GM23338 (cell line): ENCODE measurements at regions not wholly inside any gene's neighbourhood (a gene's known extent, or its start where the extent isn't known, plus 50 kb on each side); places are given as distances from the start of the nearest gene placed in this dataset.

Experiments
- ATAC-seq: fragments of 200-7000 bp; cut with Tn5 transposase; 3 replicates; pipeline ENCODE4 v1.9.1; 2020
- DNase-seq: peaks from one replicate; pipeline ENCODE4 v3.0.0-alpha.2; 2015; ENCODE audit warnings: low spot score
- H2AFZ ChIP-seq: fragments of 200-600 bp; sonication (generic); 2 replicates; pipeline ENCODE4 v1.8.0; 2016; ENCODE audit warnings: antibody characterized with exemption, mild to moderate bottlenecking, moderate library complexity
- H3F3A ChIP-seq: fragments of 200-600 bp; sonication (generic); replicated peaks from 2 replicates; pipeline ENCODE4 v1.8.0; 2017; ENCODE audit warnings: antibody characterized with exemption, mixed run types, low read depth
- H3K27ac ChIP-seq: fragments of 200-600 bp; sonication (generic); 2 replicates; pipeline ENCODE4 v1.6.1; 2016; ENCODE audit warnings: low read depth
- H3K27me3 ChIP-seq: fragments of 200-600 bp; sonication (generic); 2 replicates; pipeline ENCODE4 v1.8.0; 2016; ENCODE audit warnings: mild to moderate bottlenecking, mixed run types, moderate library complexity; ENCODE audit not compliant: insufficient read depth
- H3K36me3 ChIP-seq: fragments of 200-600 bp; sonication (generic); 2 replicates; pipeline ENCODE4 v1.8.0; 2016; ENCODE audit warnings: mild to moderate bottlenecking; ENCODE audit not compliant: insufficient read depth
- H3K4me1 ChIP-seq: fragments of 200-600 bp; sonication (generic); 2 replicates; pipeline ENCODE4 v1.8.0; 2016; ENCODE audit warnings: mild to moderate bottlenecking, moderate library complexity; ENCODE audit not compliant: insufficient read depth
- H3K4me2 ChIP-seq: fragments of 200-600 bp; sonication (generic); 2 replicates; pipeline ENCODE4 v1.7.1; 2017; ENCODE audit warnings: mixed run types
- H3K4me3 ChIP-seq: fragments of 200-600 bp; sonication (generic); 2 replicates; pipeline ENCODE4 v1.6.1; 2016; ENCODE audit warnings: mixed run types
- H3K79me2 ChIP-seq: fragments of 200-600 bp; sonication (generic); replicated peaks from 2 replicates; pipeline ENCODE4 v1.8.0; 2017; ENCODE audit warnings: mild to moderate bottlenecking; ENCODE audit not compliant: insufficient read depth
- H3K9me2 ChIP-seq: fragments of 200-600 bp; sonication (generic); 2 replicates; pipeline ENCODE4 v1.8.0; 2017; ENCODE audit not compliant: insufficient read depth
- H4K20me1 ChIP-seq: fragments of 200-600 bp; sonication (generic); replicated peaks from 2 replicates; pipeline ENCODE4 v1.8.0; 2017; ENCODE audit warnings: mild to moderate bottlenecking; ENCODE audit not compliant: insufficient read depth
- H3K27ac Mint-ChIP-seq: 2 replicates; pipeline ENCODE4 v1.8.0; 2020; ENCODE audit warnings: inconsistent platforms, mild to moderate bottlenecking, moderate library complexity, mixed read lengths
- H3K27me3 Mint-ChIP-seq: 3 replicates; pipeline ENCODE4 v1.8.0; 2022; ENCODE audit warnings: low read depth, mild to moderate bottlenecking, moderate library complexity, mixed read lengths, inconsistent platforms; ENCODE audit not compliant: insufficient read depth, poor library complexity
- H3K36me3 Mint-ChIP-seq: 3 replicates; pipeline ENCODE4 v1.8.0; 2021; ENCODE audit warnings: low read depth, mild to moderate bottlenecking, inconsistent platforms, moderate library complexity, mixed read lengths
- H3K4me1 Mint-ChIP-seq: 3 replicates; pipeline ENCODE4 v1.8.0; 2020; ENCODE audit warnings: mild to moderate bottlenecking, inconsistent platforms, mixed read lengths
- H3K4me3 Mint-ChIP-seq: 3 replicates; pipeline ENCODE4 v1.8.0; 2021; ENCODE audit warnings: moderate library complexity, mild to moderate bottlenecking, inconsistent platforms, mixed read lengths
- H3K9me3 Mint-ChIP-seq: 3 replicates; pipeline ENCODE4 v1.8.0; 2020; ENCODE audit warnings: moderate library complexity, mild to moderate bottlenecking, inconsistent platforms, mixed read lengths
- CREB1 ChIP-seq: fragments of 250-450 bp; sonication (Bioruptor Pico); IDR thresholded peaks from 2 replicates; pipeline ENCODE4 v1.5.0; 2020; ENCODE audit warnings: low read depth, mild to moderate bottlenecking, moderate library complexity
- EZH2phosphoT487 ChIP-seq: fragments of 200-600 bp; sonication (generic); IDR thresholded peaks from one replicate; pipeline ENCODE4 v1.8.1; 2018; ENCODE audit warnings: antibody characterized with exemption; ENCODE audit not compliant: unreplicated experiment
- POLR2AphosphoS5 ChIP-seq: IDR thresholded peaks from 2 replicates; pipeline ENCODE4 v1.6.1; 2016; ENCODE audit warnings: antibody characterized with exemption, low read depth
- ZNF331 ChIP-seq: fragments of 250-450 bp; sonication (Bioruptor Pico); IDR thresholded peaks from 2 replicates; pipeline ENCODE4 v1.5.0; 2020; ENCODE audit warnings: low read depth, mild to moderate bottlenecking, moderate library complexity
- TF ChIP-seq, protein P1 (sequence below): IDR thresholded peaks from one replicate; pipeline ENCODE4 v1.6.1; 2018; ENCODE audit warnings: antibody characterized with exemption; ENCODE audit not compliant: unreplicated experiment
- TF ChIP-seq, protein P2 (sequence below), 2 experiments: fragments of 200-600 bp in 1 of 2; sonication (generic) in 1 of 2; conservative IDR thresholded peaks; 2 replicates each; pipeline versions ENCODE4 v1.5.1 to v1.6.1; 2016 to 2017; ENCODE audit warnings: antibody characterized with exemption in 2 of 2, low read depth in 2 of 2, mild to moderate bottlenecking in 2 of 2, moderate library complexity in 1 of 2

DNA sequence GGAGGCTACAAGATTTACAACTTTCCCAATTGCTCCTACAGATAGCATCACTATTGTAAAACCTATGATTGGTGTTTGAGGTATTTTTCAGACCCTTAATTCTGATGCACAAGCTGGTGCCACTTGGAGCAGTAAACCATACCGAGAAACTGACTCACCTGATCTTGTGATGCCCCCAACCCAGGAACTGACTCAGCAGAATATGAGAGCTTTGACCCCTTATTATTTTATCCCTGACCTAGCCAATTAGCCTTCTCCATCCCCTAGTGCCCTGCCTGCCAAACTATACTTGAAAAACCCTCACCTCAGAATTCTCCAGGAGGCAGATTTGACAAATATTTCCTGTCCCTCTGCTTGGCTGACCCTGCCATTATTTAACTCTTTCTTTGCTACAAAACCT is 585.9 kb upstream of the GHITM start (continued):
- TF ChIP-seq, protein P1, sequence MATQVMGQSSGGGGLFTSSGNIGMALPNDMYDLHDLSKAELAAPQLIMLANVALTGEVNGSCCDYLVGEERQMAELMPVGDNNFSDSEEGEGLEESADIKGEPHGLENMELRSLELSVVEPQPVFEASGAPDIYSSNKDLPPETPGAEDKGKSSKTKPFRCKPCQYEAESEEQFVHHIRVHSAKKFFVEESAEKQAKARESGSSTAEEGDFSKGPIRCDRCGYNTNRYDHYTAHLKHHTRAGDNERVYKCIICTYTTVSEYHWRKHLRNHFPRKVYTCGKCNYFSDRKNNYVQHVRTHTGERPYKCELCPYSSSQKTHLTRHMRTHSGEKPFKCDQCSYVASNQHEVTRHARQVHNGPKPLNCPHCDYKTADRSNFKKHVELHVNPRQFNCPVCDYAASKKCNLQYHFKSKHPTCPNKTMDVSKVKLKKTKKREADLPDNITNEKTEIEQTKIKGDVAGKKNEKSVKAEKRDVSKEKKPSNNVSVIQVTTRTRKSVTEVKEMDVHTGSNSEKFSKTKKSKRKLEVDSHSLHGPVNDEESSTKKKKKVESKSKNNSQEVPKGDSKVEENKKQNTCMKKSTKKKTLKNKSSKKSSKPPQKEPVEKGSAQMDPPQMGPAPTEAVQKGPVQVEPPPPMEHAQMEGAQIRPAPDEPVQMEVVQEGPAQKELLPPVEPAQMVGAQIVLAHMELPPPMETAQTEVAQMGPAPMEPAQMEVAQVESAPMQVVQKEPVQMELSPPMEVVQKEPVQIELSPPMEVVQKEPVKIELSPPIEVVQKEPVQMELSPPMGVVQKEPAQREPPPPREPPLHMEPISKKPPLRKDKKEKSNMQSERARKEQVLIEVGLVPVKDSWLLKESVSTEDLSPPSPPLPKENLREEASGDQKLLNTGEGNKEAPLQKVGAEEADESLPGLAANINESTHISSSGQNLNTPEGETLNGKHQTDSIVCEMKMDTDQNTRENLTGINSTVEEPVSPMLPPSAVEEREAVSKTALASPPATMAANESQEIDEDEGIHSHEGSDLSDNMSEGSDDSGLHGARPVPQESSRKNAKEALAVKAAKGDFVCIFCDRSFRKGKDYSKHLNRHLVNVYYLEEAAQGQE, result no peak
- no peak for TF ChIP-seq CREB1 (CRISPR knock-in tag)

DNA sequence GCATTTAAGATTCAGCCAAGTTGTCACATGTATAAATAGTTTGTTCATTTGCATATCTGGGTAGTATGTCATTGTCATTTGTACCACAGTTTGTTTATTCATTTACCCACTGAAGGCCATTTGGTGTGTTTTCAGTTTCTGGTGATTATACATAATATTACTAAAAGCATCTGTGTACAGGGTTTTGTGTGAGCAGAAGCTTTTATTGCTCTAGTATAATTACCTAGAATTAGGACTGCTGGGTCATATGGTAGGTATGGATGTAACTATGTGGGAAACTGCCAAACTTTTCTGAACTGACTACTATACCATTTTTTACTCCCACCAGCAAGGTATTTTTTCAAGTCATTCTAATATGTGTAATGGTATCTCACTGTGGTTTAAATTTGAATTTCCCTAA is 584.0 kb upstream of the GHITM start:
- H3K4me3 Mint-ChIP-seq, result no peak overlapping the region
- H4K20me1 ChIP-seq, result no peaks in the 10 kb centered on the region
- H3K9me3 Mint-ChIP-seq, result peaks cover 2% of the 10 kb centered on the region; the same call in 2 of the 3 replicates
- no peaks in the 10 kb centered on the region for H3K36me3 ChIP-seq
- no peaks in the 10 kb centered on the region for H3K79me2 ChIP-seq
- peaks cover 3% of the 10 kb centered on the region for H3K27me3 Mint-ChIP-seq
- H3K4me1 Mint-ChIP-seq, result no peaks in the 10 kb centered on the region
- TF ChIP-seq EZH2phosphoT487, result no peak
- TF ChIP-seq POLR2AphosphoS5, result no peak
- TF ChIP-seq, protein P1, result no peak
- no peak overlapping the region for H3K27ac Mint-ChIP-seq
- no peak overlapping the region for H2AFZ ChIP-seq
- no peak for ATAC-seq
- H3F3A ChIP-seq, result no peaks in the 10 kb centered on the region
- peaks cover 3% of the 10 kb centered on the region; the same call in 1 of the 3 replicates for H3K36me3 Mint-ChIP-seq
- no peak overlapping the region for H3K27ac ChIP-seq
- no peak overlapping the region for H3K4me3 ChIP-seq
- H3K27me3 ChIP-seq, result no peaks in the 10 kb centered on the region
- H3K9me2 ChIP-seq, result peaks cover 4% of the 10 kb centered on the region; the same call in 1 of the 2 replicates
- DNase-seq, result no peak
- no peaks in the 10 kb centered on the region for H3K4me1 ChIP-seq
- no peak overlapping the region for H3K4me2 ChIP-seq

DNA sequence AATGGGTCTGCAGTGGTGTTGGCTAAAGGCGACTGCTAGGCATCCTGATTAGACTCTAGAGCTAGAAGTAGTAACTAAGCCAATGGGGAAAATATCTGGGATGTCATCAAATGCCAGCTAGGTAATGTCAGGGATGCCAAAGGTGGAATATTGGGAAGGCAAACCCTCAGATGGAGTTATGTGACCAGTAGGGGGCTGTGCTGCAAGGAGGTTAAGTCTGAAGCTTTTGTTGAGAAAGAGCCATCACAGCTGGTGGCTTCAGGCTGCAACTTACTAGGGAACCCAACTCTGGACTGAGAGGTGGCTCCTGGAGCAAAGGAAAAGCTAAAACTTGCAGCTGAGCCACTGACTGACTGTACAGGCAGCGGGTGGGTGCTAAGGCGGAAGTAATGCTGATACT is 576.9 kb upstream of the GHITM start:
- H3K27me3 Mint-ChIP-seq, result no peaks in the 10 kb centered on the region
- Histone ChIP-seq H3F3A (no peaks in the 10 kb centered on the region), H3K4me2 (no peak overlapping the region), H3K27ac (no peak overlapping the region), H3K36me3 (no peaks in the 10 kb centered on the region), H3K4me3 (no peak overlapping the region), H3K79me2 (no peaks in the 10 kb centered on the region), H3K4me1 (no peaks in the 10 kb centered on the region), H3K27me3 (no peaks in the 10 kb centered on the region), H4K20me1 (no peaks in the 10 kb centered on the region), H2AFZ (no peak overlapping the region), H3K9me2 (0 out of 2 replicates have a peak, but pooled peaks cover 2% of the 10 kb centered on the region)
- no peak overlapping the region for H3K27ac Mint-ChIP-seq
- H3K9me3 Mint-ChIP-seq, result no peaks in the 10 kb centered on the region; the same call in 2 of the 3 replicates
- H3K4me3 Mint-ChIP-seq, result no peak overlapping the region
- DNase-seq, result peak; percentile 43
- TF ChIP-seq ZNF331 (CRISPR knock-in tag), result no peak
- TF ChIP-seq, protein P2, sequence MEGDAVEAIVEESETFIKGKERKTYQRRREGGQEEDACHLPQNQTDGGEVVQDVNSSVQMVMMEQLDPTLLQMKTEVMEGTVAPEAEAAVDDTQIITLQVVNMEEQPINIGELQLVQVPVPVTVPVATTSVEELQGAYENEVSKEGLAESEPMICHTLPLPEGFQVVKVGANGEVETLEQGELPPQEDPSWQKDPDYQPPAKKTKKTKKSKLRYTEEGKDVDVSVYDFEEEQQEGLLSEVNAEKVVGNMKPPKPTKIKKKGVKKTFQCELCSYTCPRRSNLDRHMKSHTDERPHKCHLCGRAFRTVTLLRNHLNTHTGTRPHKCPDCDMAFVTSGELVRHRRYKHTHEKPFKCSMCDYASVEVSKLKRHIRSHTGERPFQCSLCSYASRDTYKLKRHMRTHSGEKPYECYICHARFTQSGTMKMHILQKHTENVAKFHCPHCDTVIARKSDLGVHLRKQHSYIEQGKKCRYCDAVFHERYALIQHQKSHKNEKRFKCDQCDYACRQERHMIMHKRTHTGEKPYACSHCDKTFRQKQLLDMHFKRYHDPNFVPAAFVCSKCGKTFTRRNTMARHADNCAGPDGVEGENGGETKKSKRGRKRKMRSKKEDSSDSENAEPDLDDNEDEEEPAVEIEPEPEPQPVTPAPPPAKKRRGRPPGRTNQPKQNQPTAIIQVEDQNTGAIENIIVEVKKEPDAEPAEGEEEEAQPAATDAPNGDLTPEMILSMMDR (conservative IDR thresholded peaks at IDR 0.05; ENCODE audit: low read depth in 2 of 2), result peak; percentile 29 to 53
- no peaks in the 10 kb centered on the region; the same call in 2 of the 3 replicates for H3K36me3 Mint-ChIP-seq
- no peaks in the 10 kb centered on the region; the same call in 2 of the 3 replicates for H3K4me1 Mint-ChIP-seq
- ATAC-seq, result peak; percentile 52; the same call in 1 of the 3 replicates
